H9 (cell line): ENCODE measurements at regions not wholly inside any gene's neighbourhood (a gene's known extent, or its start where the extent isn't known, plus 50 kb on each side); places are given as distances from the start of the nearest gene placed in this dataset.

ENCODE experiments used
- DNase-seq: peaks from one replicate; pipeline ENCODE4 v3.0.0-alpha.2; 2017
- H2AFZ ChIP-seq: one replicate; pipeline ENCODE4 v1.6.1; 2013; ENCODE audit warnings: mild to moderate bottlenecking, low read length, control low read depth, moderate library complexity
- H2AK5ac ChIP-seq: 2 replicates; pipeline ENCODE4 v1.6.1; 2013; ENCODE audit warnings: low read length, control low read depth, mixed read lengths; ENCODE audit not compliant: insufficient read length
- H2BK120ac ChIP-seq: one replicate; pipeline ENCODE4 v1.6.1; 2013; ENCODE audit warnings: low read depth, mild to moderate bottlenecking, low read length, control low read depth, inconsistent platforms; ENCODE audit not compliant: poor library complexity, severe bottlenecking
- H2BK12ac ChIP-seq: 2 replicates; pipeline ENCODE4 v1.6.1; 2013; ENCODE audit warnings: low read length, control low read depth, mixed read lengths, low read depth; ENCODE audit not compliant: insufficient read length
- H2BK15ac ChIP-seq: 2 replicates; pipeline ENCODE4 v1.6.1; 2013; ENCODE audit warnings: low read depth, low read length, control low read depth
- H2BK20ac ChIP-seq: one replicate; pipeline ENCODE4 v1.6.1; 2013; ENCODE audit warnings: low read depth, mild to moderate bottlenecking, low read length, control low read depth, inconsistent platforms; ENCODE audit not compliant: poor library complexity, severe bottlenecking
- H2BK5ac ChIP-seq: 2 replicates; pipeline ENCODE4 v1.6.1; 2013; ENCODE audit warnings: low read length, control low read depth, mixed read lengths; ENCODE audit not compliant: insufficient read length
- H3K14ac ChIP-seq: 2 replicates; pipeline ENCODE4 v1.6.1; 2013; ENCODE audit warnings: low read length, control low read depth; ENCODE audit not compliant: insufficient read depth
- H3K18ac ChIP-seq: 2 replicates; pipeline ENCODE4 v1.6.1; 2013; ENCODE audit warnings: low read depth, mild to moderate bottlenecking, mixed read lengths, low read length, control low read depth; ENCODE audit not compliant: insufficient read length
- H3K23ac ChIP-seq: 2 replicates; pipeline ENCODE4 v1.6.1; 2013; ENCODE audit warnings: low read length, control low read depth, mixed read lengths, low read depth; ENCODE audit not compliant: insufficient read length
- H3K23me2 ChIP-seq: 2 replicates; pipeline ENCODE4 v1.6.1; 2013; ENCODE audit warnings: low read depth, mild to moderate bottlenecking, mixed read lengths, low read length, control low read depth; ENCODE audit not compliant: insufficient read length, poor library complexity, severe bottlenecking
- H3K27ac ChIP-seq: 2 replicates; pipeline ENCODE4 v1.5.1; 2013; ENCODE audit warnings: low read length, control low read depth, mixed read lengths, low read depth; ENCODE audit not compliant: insufficient read length
- H3K27me3 ChIP-seq: 2 replicates; pipeline ENCODE4 v1.6.1; 2013; ENCODE audit warnings: low read length, control low read depth, inconsistent platforms; ENCODE audit not compliant: insufficient read depth
- H3K4ac ChIP-seq: 2 replicates; pipeline ENCODE4 v1.6.1; 2013; ENCODE audit warnings: low read depth, mild to moderate bottlenecking, control low read depth, inconsistent platforms, low read length, moderate library complexity
- H3K4me1 ChIP-seq: 2 replicates; pipeline ENCODE4 v1.6.1; 2013; ENCODE audit warnings: low read length, control low read depth, inconsistent platforms; ENCODE audit not compliant: insufficient read depth
- H3K4me2 ChIP-seq: 2 replicates; pipeline ENCODE4 v1.6.1; 2013; ENCODE audit warnings: low read length, control low read depth, mixed read lengths; ENCODE audit not compliant: insufficient read length, insufficient read depth
- H3K56ac ChIP-seq: 2 replicates; pipeline ENCODE4 v1.6.1; 2013; ENCODE audit warnings: low read depth, mild to moderate bottlenecking, mixed read lengths, low read length, control low read depth; ENCODE audit not compliant: insufficient read length
- H3K79me1 ChIP-seq: 2 replicates; pipeline ENCODE4 v1.6.1; 2013; ENCODE audit warnings: low read depth, mild to moderate bottlenecking, moderate library complexity, low read length, control low read depth, inconsistent platforms; ENCODE audit not compliant: insufficient read depth, poor library complexity, severe bottlenecking
- H3K79me2 ChIP-seq: 2 replicates; pipeline ENCODE4 v1.6.1; 2013; ENCODE audit warnings: low read length, control low read depth, inconsistent platforms; ENCODE audit not compliant: insufficient read depth
- H3K9ac ChIP-seq: 2 replicates; pipeline ENCODE4 v1.6.1; 2013; ENCODE audit warnings: low read length, control low read depth, mixed read lengths; ENCODE audit not compliant: insufficient read length; ENCODE audit errors: extremely low read depth
- H3K9me3 ChIP-seq: one replicate; pipeline ENCODE4 v1.6.1; 2013; ENCODE audit warnings: low read depth, low read length, inconsistent platforms; ENCODE audit not compliant: control insufficient read depth
- H3T11ph ChIP-seq: one replicate; pipeline ENCODE4 v1.6.1; 2013; ENCODE audit warnings: mild to moderate bottlenecking, low read length, control low read depth, inconsistent platforms
- H4K20me1 ChIP-seq: one replicate; pipeline ENCODE4 v1.6.1; 2013; ENCODE audit not compliant: control insufficient read depth, insufficient read length, insufficient read depth
- H4K5ac ChIP-seq: 2 replicates; pipeline ENCODE4 v1.6.1; 2013; ENCODE audit warnings: low read depth, mild to moderate bottlenecking, mixed read lengths, low read length, control low read depth; ENCODE audit not compliant: insufficient read length
- H4K8ac ChIP-seq: replicated peaks from 2 replicates; pipeline ENCODE4 v1.6.1; 2013; ENCODE audit warnings: low read length, control low read depth, mixed read lengths, low read depth; ENCODE audit not compliant: insufficient read length
- H4K91ac ChIP-seq: 2 replicates; pipeline ENCODE4 v1.6.1; 2013; ENCODE audit warnings: low read depth, mild to moderate bottlenecking, moderate library complexity, mixed read lengths, low read length, control low read depth; ENCODE audit not compliant: insufficient read length
- H3K27ac Mint-ChIP-seq, 3 experiments: 2 replicates in 2 of 3; 3 replicates in 1 of 3; pipeline ENCODE4 v1.8.0; 2020 to 2021; ENCODE audit warnings: mixed read lengths in 3 of 3, mild to moderate bottlenecking in 1 of 3, moderate library complexity in 1 of 3
- H3K27me3 Mint-ChIP-seq: 2 replicates; pipeline ENCODE4 v1.8.0; 2021; ENCODE audit warnings: low read depth, mild to moderate bottlenecking, moderate library complexity, mixed read lengths
- H3K36me3 Mint-ChIP-seq, 3 experiments: 2 replicates in 2 of 3; 3 replicates in 1 of 3; pipeline ENCODE4 v1.8.0; 2020 to 2021; ENCODE audit warnings: low read depth in 3 of 3, mixed read lengths in 3 of 3; ENCODE audit not compliant: insufficient read depth in 1 of 3
- H3K4me1 Mint-ChIP-seq, 2 experiments: 2 replicates each; pipeline ENCODE4 v1.8.0; 2020; ENCODE audit warnings: mixed read lengths in 2 of 2
- H3K4me3 Mint-ChIP-seq, 2 experiments: 2 replicates in 1 of 2; 3 replicates in 1 of 2; pipeline ENCODE4 v1.8.0; 2020 to 2021; ENCODE audit warnings: mild to moderate bottlenecking in 2 of 2, mixed read lengths in 2 of 2, moderate library complexity in 1 of 2
- H3K9me3 Mint-ChIP-seq, 2 experiments: 2 replicates in 1 of 2; 3 replicates in 1 of 2; pipeline ENCODE4 v1.8.0; 2020; ENCODE audit warnings: mild to moderate bottlenecking in 2 of 2, mixed read lengths in 2 of 2, moderate library complexity in 1 of 2
- CTCF ChIP-seq: fragments of 200-600 bp; sonication (generic); conservative IDR thresholded peaks from 3 replicates; pipeline ENCODE4 v1.8.0; 2021; ENCODE audit warnings: antibody characterized with exemption, mild to moderate bottlenecking
- WGBS: extraction: QIAGEN DNeasy Blood & Tissue Kit; methylation state at CpG from one replicate; pipeline ENCODE4 v1.1.7; 2013; ENCODE audit warnings: missing lambda C conversion rate, low lambda C conversion rate, mixed read lengths; ENCODE audit not compliant: insufficient read length; ENCODE audit errors: extremely low coverage; 5-methylcytosine and 5-hydroxymethylcytosine counted together

DNA sequence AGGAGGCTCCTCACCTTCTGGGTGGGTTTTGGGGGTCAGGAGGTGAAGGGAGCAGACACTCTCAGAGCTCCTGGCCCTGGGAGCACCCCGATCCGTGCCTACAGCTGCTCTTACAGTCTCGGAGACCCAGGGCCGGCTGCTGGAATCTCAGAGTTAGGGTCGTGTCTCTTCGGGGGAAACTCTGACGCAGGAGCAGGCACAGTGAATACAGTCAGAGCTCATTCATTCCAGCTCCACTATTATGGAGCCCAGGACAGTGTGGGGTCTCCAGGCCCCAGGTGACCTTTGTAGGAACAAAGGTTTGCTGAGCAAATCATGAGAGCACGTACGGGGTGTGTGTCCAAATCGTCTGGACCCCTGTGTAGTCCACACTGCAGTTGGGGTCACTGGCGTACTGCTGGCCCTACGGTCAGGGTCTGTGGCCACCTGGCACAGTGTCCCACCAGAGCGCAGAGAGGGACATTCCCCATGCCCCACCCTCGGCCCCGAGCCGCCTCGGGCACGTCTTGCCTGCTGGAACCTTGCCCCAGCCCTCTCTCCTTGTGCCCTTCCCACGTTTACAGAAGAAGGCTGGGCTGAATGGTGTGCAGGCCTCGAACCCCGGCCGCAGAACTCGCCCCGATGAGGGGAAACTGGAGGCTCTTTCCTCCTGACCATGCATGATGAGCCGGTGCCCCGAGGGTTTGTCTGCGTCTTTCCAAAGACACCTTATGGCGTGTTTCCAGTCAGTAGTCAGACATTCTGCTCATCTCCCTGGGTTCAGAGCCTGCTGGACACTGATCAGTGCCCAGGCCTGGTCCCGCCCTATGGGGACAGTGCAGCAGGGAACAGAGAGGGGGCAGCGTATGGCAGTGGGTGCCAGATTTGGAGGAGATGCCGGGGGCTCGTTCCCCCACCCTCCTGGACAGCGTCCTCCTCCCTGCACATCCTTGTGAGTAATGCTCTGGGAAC lies 1166.6 kb downstream of the BRD1 start:
- H2BK20ac ChIP-seq = no peak overlapping the region
- no peak overlapping the region for H2BK5ac ChIP-seq
- H2AFZ ChIP-seq = no peak overlapping the region
- H2AK5ac ChIP-seq = no peak overlapping the region
- no peak overlapping the region for H3T11ph ChIP-seq
- H3K9ac ChIP-seq = no peak overlapping the region
- H3K23ac ChIP-seq = no peak overlapping the region
- 0 out of 4 replicates have a peak, but pooled peaks cover 0 to 3% of the 10 kb centered on the region in 2 experiments for H3K4me1 Mint-ChIP-seq
- H2BK120ac ChIP-seq = no peak overlapping the region
- no peak overlapping the region for H2BK12ac ChIP-seq
- no peak overlapping the region for H3K56ac ChIP-seq
- no peaks in the 10 kb centered on the region for H3K79me2 ChIP-seq
- H3K79me1 ChIP-seq = no peaks in the 10 kb centered on the region
- H3K36me3 Mint-ChIP-seq = peaks cover 8 to 25% (median 21%) of the 10 kb centered on the region in 3 experiments; a peak in 6 of 7 replicates
- H3K4me3 Mint-ChIP-seq = no peak overlapping the region
- H3K9me3 Mint-ChIP-seq = peaks cover 14 to 19% of the 10 kb centered on the region in 2 experiments; a peak in 4 of 5 replicates
- H3K18ac ChIP-seq = no peak overlapping the region
- H3K23me2 ChIP-seq = no peaks in the 10 kb centered on the region
- H3K4ac ChIP-seq = no peak overlapping the region
- H3K4me2 ChIP-seq = no peak overlapping the region
- no peak overlapping the region for H2BK15ac ChIP-seq
- H3K27me3 Mint-ChIP-seq = no peaks in the 10 kb centered on the region
- no peak overlapping the region for H4K5ac ChIP-seq
- no peak for DNase-seq
- no peak overlapping the region for H4K8ac ChIP-seq
- no peak for TF ChIP-seq CTCF
- no peaks in the 10 kb centered on the region for H3K9me3 ChIP-seq
- WGBS = no CpG with 5 or more reads among the region's 33 CpGs
- H4K91ac ChIP-seq = no peak overlapping the region
- no peak overlapping the region; the same call in 1 of the 2 replicates for H3K14ac ChIP-seq
- H3K27me3 ChIP-seq = no peaks in the 10 kb centered on the region
- H3K4me1 ChIP-seq = no peaks in the 10 kb centered on the region
- no peak overlapping the region; a peak in 1 of 7 replicates for H3K27ac Mint-ChIP-seq
- no peak overlapping the region for H3K27ac ChIP-seq
- no peaks in the 10 kb centered on the region for H4K20me1 ChIP-seq
